HUES64 (cell line): ENCODE measurements at regions not wholly inside any gene's neighbourhood (a gene's known extent, or its start where the extent isn't known, plus 50 kb on each side); places are given as distances from the start of the nearest gene placed in this dataset.

Source experiments
- H3K27ac ChIP-seq: 2 replicates; pipeline ENCODE4 v1.7.0; 2013; ENCODE audit warnings: low read depth, low read length, inconsistent platforms
- H3K27me3 ChIP-seq: 2 replicates; pipeline ENCODE4 v1.6.1; 2013; ENCODE audit warnings: mild to moderate bottlenecking, low read length; ENCODE audit not compliant: insufficient read depth
- H3K36me3 ChIP-seq: 2 replicates; pipeline ENCODE4 v1.6.1; 2013; ENCODE audit warnings: mild to moderate bottlenecking, low read length; ENCODE audit not compliant: insufficient read depth
- H3K4me1 ChIP-seq: 2 replicates; pipeline ENCODE4 v1.6.1; 2013; ENCODE audit warnings: mild to moderate bottlenecking, low read length, moderate library complexity; ENCODE audit not compliant: insufficient read depth
- H3K4me3 ChIP-seq: 2 replicates; pipeline ENCODE4 v1.5.1; 2013; ENCODE audit warnings: mild to moderate bottlenecking, low read length, moderate library complexity
- H3K9ac ChIP-seq: 2 replicates; pipeline ENCODE4 v1.6.1; 2013; ENCODE audit warnings: mild to moderate bottlenecking, low read depth, low read length
- H3K9me3 ChIP-seq: 2 replicates; pipeline ENCODE4 v1.6.1; 2013; ENCODE audit warnings: low read depth, low read length; ENCODE audit not compliant: insufficient read depth
- WGBS: fragments of 150-250, 120-280 bp; methylation state at CpG from one replicate; pipeline ENCODE4 v1.1.7; 2013; ENCODE audit warnings: missing lambda C conversion rate; 5-methylcytosine and 5-hydroxymethylcytosine counted together

GRCh38 chr7:98565103-98565502, 52.0 kb upstream of the NPTX2 start:
- H3K27me3 ChIP-seq = no peaks in the 10 kb centered on the region
- H3K9ac ChIP-seq = no peak overlapping the region
- WGBS = 58% methylated on average over 3 of the region's 3 CpGs
- no peaks in the 10 kb centered on the region for H3K4me1 ChIP-seq
- no peak overlapping the region for H3K4me3 ChIP-seq
- no peaks in the 10 kb centered on the region for H3K36me3 ChIP-seq
- H3K9me3 ChIP-seq = peaks cover 12% of the 10 kb centered on the region; the same call in 1 of the 2 replicates
- no peak overlapping the region for H3K27ac ChIP-seq

- H3K4me1 ChIP-seq = no peaks in the 10 kb centered on the region
- H3K36me3 ChIP-seq = no peaks in the 10 kb centered on the region
- WGBS = 86% methylated on average over 5 of the region's 5 CpGs
- peaks cover 12% of the 10 kb centered on the region; the same call in 1 of the 2 replicates for H3K9me3 ChIP-seq
- no peak overlapping the region for H3K9ac ChIP-seq
- H3K27me3 ChIP-seq = no peaks in the 10 kb centered on the region
- H3K27ac ChIP-seq = no peak overlapping the region
- H3K4me3 ChIP-seq = no peak overlapping the region
Measured at GRCh38 chr7:98562871-98563495, 54.1 kb upstream of the NPTX2 start.

- Histone ChIP-seq H3K9me3 (peaks cover 12% of the 10 kb centered on the region; the same call in 1 of the 2 replicates), H3K27ac (no peak overlapping the region)
Measured at GRCh38 chr7:98562381-98562823, 54.7 kb upstream of the NPTX2 start.

GRCh38 chr7:98559958-98560357, 57.1 kb upstream of the NPTX2 start:
- Histone ChIP-seq H3K4me3 (no peak overlapping the region), H3K9me3 (peaks cover 9% of the 10 kb centered on the region; the same call in 1 of the 2 replicates), H3K36me3 (no peaks in the 10 kb centered on the region), H3K27me3 (no peaks in the 10 kb centered on the region), H3K4me1 (no peaks in the 10 kb centered on the region), H3K9ac (no peak overlapping the region), H3K27ac (no peak overlapping the region)
- 61% methylated on average over 3 of the region's 3 CpGs for WGBS

More at GRCh38 chr7:98562381-98562823, 54.7 kb upstream of the NPTX2 start:
- no peaks in the 10 kb centered on the region for H3K4me1 ChIP-seq
- H3K4me3 ChIP-seq = no peak overlapping the region
- H3K36me3 ChIP-seq = no peaks in the 10 kb centered on the region
- H3K9ac ChIP-seq = no peak overlapping the region
- H3K27me3 ChIP-seq = no peaks in the 10 kb centered on the region

DNA sequence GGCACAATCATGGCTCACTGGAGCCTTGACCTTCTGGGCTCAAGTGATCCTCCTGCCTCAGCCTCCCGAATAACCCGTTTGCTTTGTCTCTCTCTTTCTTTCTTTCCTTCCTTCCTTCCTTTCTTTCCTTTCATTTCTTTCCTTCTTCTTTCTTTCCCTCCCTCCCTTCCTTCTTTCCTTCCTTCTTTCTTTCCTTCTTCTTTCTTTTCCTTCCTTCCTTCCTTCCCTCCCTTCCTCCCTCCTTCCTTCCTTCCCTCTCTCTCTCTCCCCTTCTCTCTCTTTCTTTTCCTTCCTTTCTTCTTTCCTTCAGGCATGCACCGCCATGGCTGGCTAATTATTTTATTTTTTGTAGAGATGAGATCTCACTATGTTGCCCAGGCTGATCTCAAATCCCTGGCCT, 57.9 kb upstream of the NPTX2 start:
- no peak overlapping the region for H3K9ac ChIP-seq
- H3K27me3 ChIP-seq = no peaks in the 10 kb centered on the region
- peaks cover 4% of the 10 kb centered on the region; the same call in 1 of the 2 replicates for H3K9me3 ChIP-seq
- WGBS = 98% methylated on average over 3 of the region's 3 CpGs
- no peaks in the 10 kb centered on the region for H3K4me1 ChIP-seq
- H3K4me3 ChIP-seq = no peak overlapping the region
- no peaks in the 10 kb centered on the region for H3K36me3 ChIP-seq
- no peak overlapping the region for H3K27ac ChIP-seq

DNA sequence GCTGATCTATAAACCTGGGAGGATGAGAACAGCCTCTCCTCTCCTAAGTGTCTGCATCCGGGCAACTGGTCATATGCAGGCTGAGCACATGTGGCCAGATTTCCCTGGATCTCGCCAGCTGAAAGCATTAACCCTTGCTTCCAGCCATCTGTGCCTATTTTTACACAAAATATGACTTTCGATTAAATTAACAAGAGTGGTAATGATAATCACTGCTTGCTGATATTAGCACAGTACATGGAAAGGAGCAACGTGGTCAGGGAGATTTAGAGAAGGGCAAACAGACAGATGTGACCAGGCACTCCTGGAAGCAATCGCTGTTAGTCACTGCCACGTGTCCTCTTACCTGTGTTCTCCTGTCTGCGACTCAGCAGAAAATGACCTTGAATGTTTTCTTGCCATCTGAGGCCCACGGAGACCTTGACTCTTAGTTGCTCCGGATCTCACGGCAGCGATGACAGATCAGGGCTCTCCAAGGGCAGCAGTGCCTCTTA, 59.5 kb upstream of the NPTX2 start:
- Histone ChIP-seq H3K4me1 (no peaks in the 10 kb centered on the region), H3K9me3 (peaks cover 7% of the 10 kb centered on the region), H3K36me3 (no peaks in the 10 kb centered on the region), H3K27me3 (no peaks in the 10 kb centered on the region), H3K27ac (no peak overlapping the region), H3K9ac (no peak overlapping the region), H3K4me3 (no peak overlapping the region)
- 80% methylated on average over 11 of the region's 11 CpGs for WGBS

- Histone ChIP-seq H3K9ac (no peak overlapping the region), H3K9me3 (peaks cover 15% of the 10 kb centered on the region), H3K4me3 (no peak overlapping the region), H3K36me3 (no peaks in the 10 kb centered on the region), H3K27ac (no peak overlapping the region), H3K27me3 (no peaks in the 10 kb centered on the region), H3K4me1 (no peaks in the 10 kb centered on the region)
- WGBS = 95% methylated on average over 12 of the region's 12 CpGs
Measured at GRCh38 chr7:98556288-98556687, 60.8 kb upstream of the NPTX2 start.

DNA sequence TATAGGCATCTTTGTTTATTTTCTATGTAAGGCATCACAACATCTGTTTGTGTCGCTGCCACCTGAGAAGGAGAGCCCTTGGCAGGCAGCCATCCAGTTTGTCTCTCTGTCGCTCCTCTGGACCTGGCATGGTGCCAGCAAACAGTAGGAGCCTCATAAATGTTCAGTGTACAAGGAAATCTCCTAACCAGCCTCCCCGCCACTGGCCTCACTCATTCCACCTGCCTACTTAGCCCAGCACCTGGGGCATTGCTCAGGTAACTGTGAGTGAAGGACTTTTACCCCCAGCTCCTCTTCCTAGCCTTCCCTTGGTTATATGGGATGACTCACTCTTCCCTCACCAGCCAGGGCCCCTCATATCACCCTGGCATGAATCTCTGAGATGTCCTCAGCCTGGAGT, 61.7 kb upstream of the NPTX2 start:
- no peak overlapping the region for H3K4me3 ChIP-seq
- H3K9me3 ChIP-seq = peaks cover 15% of the 10 kb centered on the region
- H3K4me1 ChIP-seq = no peaks in the 10 kb centered on the region
- H3K27me3 ChIP-seq = no peaks in the 10 kb centered on the region
- WGBS = 92% methylated on average over 3 of the region's 3 CpGs
- H3K9ac ChIP-seq = no peak overlapping the region
- no peak overlapping the region for H3K27ac ChIP-seq
- H3K36me3 ChIP-seq = no peaks in the 10 kb centered on the region

- Histone ChIP-seq H3K27me3 (no peaks in the 10 kb centered on the region), H3K4me1 (no peaks in the 10 kb centered on the region), H3K4me3 (no peak overlapping the region), H3K27ac (no peak overlapping the region), H3K36me3 (no peaks in the 10 kb centered on the region), H3K9me3 (peaks cover 15% of the 10 kb centered on the region), H3K9ac (no peak overlapping the region)
- WGBS = 93% methylated on average over 7 of the region's 7 CpGs
Measured at GRCh38 chr7:98553666-98554065, 63.4 kb upstream of the NPTX2 start.

- WGBS = 87% methylated on average over 9 of the region's 9 CpGs
- no peaks in the 10 kb centered on the region for H3K36me3 ChIP-seq
- no peak overlapping the region for H3K27ac ChIP-seq
- H3K9ac ChIP-seq = no peak overlapping the region
- peaks cover 15% of the 10 kb centered on the region for H3K9me3 ChIP-seq
- H3K4me3 ChIP-seq = no peak overlapping the region
- no peaks in the 10 kb centered on the region for H3K4me1 ChIP-seq
- H3K27me3 ChIP-seq = no peaks in the 10 kb centered on the region
Measured at GRCh38 chr7:98551611-98552273, 65.3 kb upstream of the NPTX2 start.

GRCh38 chr7:98548971-98549370, 68.1 kb upstream of the NPTX2 start:
- Histone ChIP-seq H3K27ac (no peak overlapping the region), H3K9me3 (peaks cover 15% of the 10 kb centered on the region), H3K4me3 (no peak overlapping the region), H3K27me3 (no peaks in the 10 kb centered on the region), H3K9ac (no peak overlapping the region), H3K4me1 (no peaks in the 10 kb centered on the region), H3K36me3 (no peaks in the 10 kb centered on the region)
- 83% methylated on average over 6 of the region's 6 CpGs for WGBS
